K562 (cell line): ENCODE measurements at regions not wholly inside any gene's neighbourhood (a gene's known extent, or its start where the extent isn't known, plus 50 kb on each side); places are given as distances from the start of the nearest gene placed in this dataset.

Source experiments
- ATAC-seq: fragments of 200-7000 bp; cut with Tn5 transposase; 3 replicates; pipeline ENCODE4 v1.9.1; 2020; ENCODE audit warnings: moderate library complexity
- BruUV-seq: library from RNA; stranded (reverse); fragments of 400-500 nt; replicated peaks from 2 replicates; lab custom pipeline; 2021; lab: Mats Ljungman, UMichigan
- CTCF ChIA-PET: fragments of 300-600 bp; formaldehyde crosslinking; extraction: SDS; loops from one replicate; lab custom pipeline; 2021; ENCODE audit warnings: low intra/inter-chr PET ratio; lab: Yijun Ruan, JAX
- POLR2A ChIA-PET: fragments of 300-600, 350-650 bp; sonication (Branson Sonifier 250); formaldehyde crosslinking; extraction: SDS; loops from one replicate; lab custom pipeline; 2021; ENCODE audit warnings: antibody characterized with exemption, inconsistent platforms; lab: Yijun Ruan, JAX
- DNase-seq, 4 experiments: peaks; one replicate each; pipeline versions ENCODE4 v3.0.0 to v3.0.0-alpha.2; 2011 to 2018; ENCODE audit warnings: low spot score in 3 of 4, mixed read lengths in 3 of 4; ENCODE audit errors: extremely low read depth in 1 of 4
- FAIRE-seq: peaks from 2 replicates; lab custom pipeline; 2011; peaks lifted over from hg19 to GRCh38; lab: Jason Lieb, UNC
- H2AFZ ChIP-seq: 2 replicates; pipeline ENCODE4 v1.6.0; 2011; ENCODE audit warnings: low read depth, low read length, control low read depth, inconsistent platforms
- H3K27ac ChIP-seq: fragments of 200-600 bp; 3 replicates; pipeline ENCODE4 v1.8.0; 2011; ENCODE audit warnings: low read depth, mild to moderate bottlenecking, control low read depth, inconsistent platforms, low read length, moderate library complexity, mixed read lengths; ENCODE audit errors: extremely low read depth
- H3K27me3 ChIP-seq, 2 experiments: fragments of 300-600 bp in 1 of 2; 2 replicates in 1 of 2; 3 replicates in 1 of 2; pipeline versions ENCODE4 v1.6.0 to v1.8.0; 2011; ENCODE audit warnings: inconsistent platforms in 2 of 2, low read length in 2 of 2, mild to moderate bottlenecking in 1 of 2, mixed read lengths in 1 of 2, moderate library complexity in 1 of 2; ENCODE audit not compliant: control insufficient read depth in 2 of 2, insufficient read depth in 2 of 2
- H3K36me3 ChIP-seq: fragments of 300-600 bp; 3 replicates; pipeline ENCODE4 v1.8.0; 2011; ENCODE audit warnings: mild to moderate bottlenecking, low read length, inconsistent platforms; ENCODE audit not compliant: control insufficient read depth, insufficient read depth
- H3K4me1 ChIP-seq, 2 experiments: fragments of 200-600 bp in 1 of 2; replicated peaks in 1 of 2; 2 replicates in 1 of 2; 3 replicates in 1 of 2; pipeline versions ENCODE4 v1.5.1 to v1.8.0; 2011; ENCODE audit warnings: inconsistent platforms in 2 of 2, low read length in 2 of 2, mild to moderate bottlenecking in 1 of 2, mixed read lengths in 1 of 2, moderate library complexity in 1 of 2; ENCODE audit not compliant: control insufficient read depth in 2 of 2, insufficient read depth in 2 of 2
- H3K4me2 ChIP-seq: 2 replicates; pipeline ENCODE4 v1.6.1; 2011; ENCODE audit warnings: low read length, control low read depth, inconsistent platforms, mixed read lengths; ENCODE audit not compliant: insufficient read depth
- H3K4me3 ChIP-seq: fragments of 200-600 bp; sonication (generic), shearing (Covaris generic); 2 replicates; pipeline ENCODE4 v1.5.1; 2016; ENCODE audit warnings: control low read depth, inconsistent platforms
- H3K79me2 ChIP-seq: fragments of 200-600 bp; 3 replicates; pipeline ENCODE4 v1.8.0; 2011; ENCODE audit warnings: low read length, inconsistent platforms; ENCODE audit not compliant: control insufficient read depth, insufficient read depth
- H3K9ac ChIP-seq, 2 experiments: 2 replicates each; pipeline versions ENCODE4 v1.6.0 to v1.6.1; 2011; ENCODE audit warnings: low read depth in 2 of 2, low read length in 2 of 2, control low read depth in 1 of 2, inconsistent platforms in 1 of 2, mild to moderate bottlenecking in 1 of 2, mixed read lengths in 1 of 2; ENCODE audit not compliant: insufficient read depth in 1 of 2
- H3K9me1 ChIP-seq: one replicate; pipeline ENCODE4 v1.6.0; 2011; ENCODE audit warnings: inconsistent platforms, mild to moderate bottlenecking, low read length, moderate library complexity; ENCODE audit not compliant: control insufficient read depth, insufficient read depth
- H3K9me3 ChIP-seq: replicated peaks from 2 replicates; pipeline ENCODE4 v1.5.1; 2011; ENCODE audit warnings: low read depth, low read length, inconsistent platforms; ENCODE audit not compliant: control insufficient read depth, insufficient read depth
- H4K20me1 ChIP-seq: replicated peaks from 2 replicates; pipeline ENCODE4 v1.6.1; 2011; ENCODE audit warnings: low read length, inconsistent platforms, mixed read lengths; ENCODE audit not compliant: control insufficient read depth, insufficient read depth
- CHD4 ChIP-seq: fragments of 200-600 bp; sonication (generic); IDR thresholded peaks from 3 replicates; pipeline ENCODE4 v1.6.1; 2012; ENCODE audit warnings: low read depth, mild to moderate bottlenecking, mixed read lengths, low read length, inconsistent platforms; ENCODE audit not compliant: insufficient read depth, insufficient replicate concordance, poor library complexity, severe bottlenecking
- HNRNPL ChIP-seq: fragments of 200-400 bp; formaldehyde crosslinking; IDR thresholded peaks from 2 replicates; pipeline ENCODE4 v1.6.1; 2017; ENCODE audit warnings: low read depth, mild to moderate bottlenecking, low read length
- NR2F6 ChIP-seq: fragments of 450-650 bp; formaldehyde crosslinking; IDR thresholded peaks from 2 replicates; pipeline ENCODE4 v1.4.0; 2020; ENCODE audit warnings: mild to moderate bottlenecking
- PHF8 ChIP-seq: fragments of 200-600 bp; sonication (generic); IDR thresholded peaks from 2 replicates; pipeline ENCODE4 v1.6.1; 2012; ENCODE audit warnings: mixed run types, mild to moderate bottlenecking, inconsistent platforms, low read length, moderate library complexity, borderline replicate concordance
- RBM34 ChIP-seq: fragments of 200-400 bp; formaldehyde crosslinking; IDR thresholded peaks from 2 replicates; pipeline ENCODE4 v1.6.1; 2018; ENCODE audit warnings: low read length, borderline replicate concordance; ENCODE audit not compliant: insufficient read depth
- RERE ChIP-seq: sonication (generic); formaldehyde crosslinking; IDR thresholded peaks from 2 replicates; pipeline ENCODE4 v1.8.0; 2023; ENCODE audit warnings: missing genetic modification reagents, mild to moderate bottlenecking, borderline replicate concordance
- RUNX1 ChIP-seq: sonication (generic); IDR thresholded peaks from 2 replicates; pipeline ENCODE4 v1.6.1; 2016; ENCODE audit warnings: antibody characterized with exemption, low read depth
- TBL1XR1 ChIP-seq, 2 experiments: IDR thresholded peaks; 2 replicates each; pipeline ENCODE4 v1.6.1; 2012; ENCODE audit warnings: improper control_type of control experiment in 2 of 2, low read length in 2 of 2, mild to moderate bottlenecking in 1 of 2
- THRB ChIP-seq: fragments of 450-650 bp; formaldehyde crosslinking; conservative IDR thresholded peaks from 2 replicates; pipeline ENCODE4 v1.4.0; 2022; ENCODE audit warnings: mild to moderate bottlenecking, missing genetic modification characterization
- ZKSCAN3 ChIP-seq: fragments of 250-450 bp; sonication (Bioruptor Pico); IDR thresholded peaks from 2 replicates; pipeline ENCODE4 v1.4.0; 2020
- ZNF780A ChIP-seq: fragments of 250-450 bp; sonication (Bioruptor Pico); IDR thresholded peaks from 2 replicates; pipeline ENCODE4 v1.5.0; 2021; ENCODE audit warnings: mild to moderate bottlenecking
- WGBS: fragments of 100-300 bp; shearing (Covaris generic); methylation state at CpG from one replicate; pipeline ENCODE4 v1.1.6; 2016; ENCODE audit warnings: low coverage, mixed read lengths; ENCODE audit not compliant: insufficient coverage; ENCODE audit errors: missing lambda C conversion rate; 5-methylcytosine and 5-hydroxymethylcytosine counted together
- in situ Hi-C: fragments of 300-500 bp; cut with MboI; formaldehyde crosslinking; loops from 4 replicates; pipeline ENCODE4 v1.15.0; 2018; ENCODE audit warnings: inconsistent platforms, mixed read lengths
- intact Hi-C: fragments of 100-400 bp; cut with micrococcal nuclease; formaldehyde crosslinking; loops from 2 replicates; pipeline ENCODE4 v1.14.2; 2022

GRCh38 chr2:45205985-45206384, 196.7 kb upstream of the SIX2 start:
- Histone ChIP-seq H3K9me3 (no peaks in the 10 kb centered on the region), H3K27ac (no peak overlapping the region), H3K4me3 (no peak overlapping the region), H3K36me3 (no peaks in the 10 kb centered on the region), H3K9ac (no peak overlapping the region), H3K79me2 (no peaks in the 10 kb centered on the region), H3K27me3 (peaks cover 4% of the 10 kb centered on the region in 2 experiments; a peak in 3 of 5 replicates), H3K9me1 (no peaks in the 10 kb centered on the region), H4K20me1 (no peaks in the 10 kb centered on the region), H2AFZ (no peak overlapping the region), H3K4me2 (no peak overlapping the region), H3K4me1 (no peaks in the 10 kb centered on the region; a peak in 1 of 5 replicates)
- POLR2A ChIA-PET: no interaction called here
- DNase-seq (no peak), ATAC-seq (no peak), FAIRE-seq (no peak)
- in situ Hi-C loops (no loop called here), intact Hi-C loops (no loop called here)
- CTCF ChIA-PET: no interaction called here
- WGBS: under 1% methylated on average over 8 of the region's 8 CpGs
- BruUV-seq: no TSS peak
- TF ChIP-seq RBM34: no peak
- no peak for TF ChIP-seq ZNF780A (CRISPR knock-in tag)
- no peak for TF ChIP-seq NR2F6 (CRISPR knock-in tag)
- no peak for TF ChIP-seq CHD4
- no peak for TF ChIP-seq HNRNPL
- no peak for TF ChIP-seq RERE
- no peak for TF ChIP-seq THRB (CRISPR knock-in tag)
- TF ChIP-seq PHF8: no peak
- TF ChIP-seq TBL1XR1 (IDR thresholded peaks at IDR 0.05; ENCODE audit: low read length in 2 of 2): no peak
- TF ChIP-seq RUNX1: no peak
- TF ChIP-seq ZKSCAN3 (CRISPR knock-in tag): no peak
